OCI-LY1 (cell line): ENCODE measurements at regions not wholly inside any gene's neighbourhood (a gene's known extent, or its start where the extent isn't known, plus 50 kb on each side); places are given as distances from the start of the nearest gene placed in this dataset.
"Not testable (repeated sequence)": the region's sequence is repeated elsewhere in the genome, so short reads cannot be mapped to it uniquely, and the experiment has no call there.

ENCODE experiments used
- CTCF ChIP-seq: fragments of 200-600 bp; sonication (generic), shearing (Covaris generic); IDR thresholded peaks from 2 replicates; pipeline ENCODE4 v1.5.1; 2017; ENCODE audit warnings: mild to moderate bottlenecking, antibody characterized with exemption, low read length, moderate library complexity, mixed read lengths
- EZH2 ChIP-seq: fragments of 200-600 bp; sonication (generic), shearing (Covaris generic); IDR thresholded peaks from 2 replicates; pipeline ENCODE4 v1.8.0; 2017; ENCODE audit warnings: borderline replicate concordance, mixed run types, mild to moderate bottlenecking, antibody characterized with exemption, low read length, moderate library complexity, mixed read lengths

GRCh38 chr3:597304-597703 is 400.7 kb downstream of the CHL1 start:
- not testable (repeated sequence) for TF ChIP-seq CTCF, EZH2
